AG09309 (cell line): ENCODE measurements at regions not wholly inside any gene's neighbourhood (a gene's known extent, or its start where the extent isn't known, plus 50 kb on each side); places are given as distances from the start of the nearest gene placed in this dataset.
"Not testable (repeated sequence)": the region's sequence is repeated elsewhere in the genome, so short reads cannot be mapped to it uniquely, and the experiment has no call there.

Experiments used
- DNase-seq: peaks from one replicate; pipeline ENCODE4 v3.0.0-alpha.2; 2010; ENCODE audit warnings: low read depth
- H3K4me3 ChIP-seq: 2 replicates; pipeline ENCODE4 v1.5.1; 2011; ENCODE audit warnings: mild to moderate bottlenecking, low read depth, low read length, moderate library complexity; ENCODE audit not compliant: control insufficient read depth
- CTCF ChIP-seq: IDR thresholded peaks from 2 replicates; pipeline ENCODE4 v1.5.1; 2011; ENCODE audit warnings: mild to moderate bottlenecking, low read depth, low read length, inconsistent platforms; ENCODE audit not compliant: insufficient read depth, control insufficient read depth; ENCODE audit errors: missing control alignments

- TF ChIP-seq CTCF, result no peak
- no peak for DNase-seq
- no peak overlapping the region for H3K4me3 ChIP-seq
Measured at GRCh38 chr3:34504775-34505174, 706.3 kb downstream of the PDCD6IP start.

- H3K4me3 ChIP-seq, result no peak overlapping the region
- TF ChIP-seq CTCF, result no peak
- no peak for DNase-seq
Measured at GRCh38 chr3:34508732-34509131, 710.3 kb downstream of the PDCD6IP start.

GRCh38 chr3:34511891-34512290 is 713.5 kb downstream of the PDCD6IP start:
- no peak overlapping the region for H3K4me3 ChIP-seq
- no peak for TF ChIP-seq CTCF
- DNase-seq, result no peak

GRCh38 chr3:34519008-34519407 is 720.6 kb downstream of the PDCD6IP start:
- not testable (repeated sequence) for DNase-seq, H3K4me3 ChIP-seq

- DNase-seq, result no peak
- H3K4me3 ChIP-seq, result no peak overlapping the region
- no peak for TF ChIP-seq CTCF
Measured at GRCh38 chr3:34531156-34531555, 732.7 kb downstream of the PDCD6IP start.

GRCh38 chr3:34533451-34533850 is 735.0 kb downstream of the PDCD6IP start:
- DNase-seq, result no peak
- no peak overlapping the region for H3K4me3 ChIP-seq
- no peak for TF ChIP-seq CTCF

GRCh38 chr3:34534013-34534412 is 735.6 kb downstream of the PDCD6IP start:
- TF ChIP-seq CTCF, result no peak
- no peak for DNase-seq
- no peak overlapping the region for H3K4me3 ChIP-seq
